SW 1271 (cell line): ENCODE measurements at regions not wholly inside any gene's neighbourhood (a gene's known extent, or its start where the extent isn't known, plus 50 kb on each side); places are given as distances from the start of the nearest gene placed in this dataset.

ENCODE experiments used
- DNase-seq, 2 experiments: peaks; one replicate each; lab custom pipeline; 2025; lab: John Stamatoyannopoulos, UW

GRCh38 chr2:52936029-52936428, 831.6 kb upstream of the CHAC2 start:
- no peak for DNase-seq

- DNase-seq: no peak
Observed at GRCh38 chr2:52934920-52935640, 832.5 kb upstream of the CHAC2 start.

DNA sequence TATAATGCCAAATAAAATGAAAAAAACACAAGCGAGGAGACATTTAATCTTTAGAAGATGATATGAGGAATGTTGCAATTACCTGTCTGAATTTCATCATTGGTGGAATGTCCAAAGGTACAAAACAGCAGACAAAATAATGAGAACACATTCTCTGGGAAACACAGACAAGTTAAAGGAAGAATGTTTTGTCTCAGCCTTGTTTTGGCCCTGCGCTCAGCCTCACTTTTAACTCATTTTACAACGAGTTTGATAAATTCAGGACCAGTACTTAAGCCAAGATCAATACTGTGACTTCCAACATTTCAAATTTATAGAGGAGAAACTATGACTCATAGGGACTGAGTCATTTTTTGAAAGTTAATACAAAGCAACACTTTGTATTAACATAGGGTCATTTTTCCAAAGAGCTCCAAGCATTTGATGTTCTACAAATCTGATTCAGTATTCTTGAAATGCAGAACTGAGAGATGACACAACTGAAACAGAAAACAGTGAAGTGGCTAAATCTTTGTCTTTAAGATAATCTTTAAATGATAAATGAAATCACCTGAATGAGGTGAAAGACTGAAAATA, 833.2 kb upstream of the CHAC2 start:
- peak in 1 of 2 experiments; percentile 22 for DNase-seq

GRCh38 chr2:52933878-52934277, 833.7 kb upstream of the CHAC2 start:
- DNase-seq: no peak

GRCh38 chr2:52931660-52932059, 835.9 kb upstream of the CHAC2 start:
- DNase-seq: no peak

DNA sequence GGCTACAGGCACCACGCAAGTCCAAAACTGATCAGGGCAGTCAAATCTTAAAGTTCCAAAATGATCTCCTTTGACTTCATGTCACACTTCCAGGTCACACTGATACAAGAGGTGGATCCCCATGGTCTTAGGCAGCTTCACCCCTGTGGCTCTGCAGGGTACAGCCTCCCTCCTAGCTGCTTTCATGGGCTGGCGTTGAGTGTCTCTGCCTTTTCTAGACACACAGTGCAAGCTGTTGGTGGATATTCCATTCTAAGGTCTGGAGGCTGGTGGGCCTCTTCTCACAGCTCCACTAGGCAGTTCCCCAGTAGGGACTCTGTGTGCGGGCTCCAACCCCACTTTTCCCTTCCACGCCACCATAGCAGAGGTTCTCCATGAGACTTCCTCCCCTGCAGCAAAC, 838.2 kb upstream of the CHAC2 start:
- no peak for DNase-seq

DNA sequence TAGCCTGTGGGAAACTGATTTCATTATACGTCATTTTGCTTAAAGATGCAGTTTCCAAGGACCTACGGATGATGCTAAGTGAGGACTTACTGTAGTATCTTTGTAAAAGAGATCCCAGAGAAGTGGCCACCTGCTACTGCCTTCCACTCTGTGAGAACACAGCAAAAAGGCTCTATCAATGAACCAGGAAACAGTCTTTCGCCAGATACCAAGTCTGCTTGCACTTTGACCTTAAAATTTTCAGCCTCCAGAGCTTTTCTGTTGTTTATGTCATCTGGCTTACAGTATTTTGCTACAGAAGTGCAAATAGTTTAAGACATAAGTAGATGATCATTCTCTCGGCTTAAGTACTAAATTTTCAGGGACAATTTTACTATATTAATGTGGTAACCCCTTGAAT, 847.9 kb upstream of the CHAC2 start:
- no peak for DNase-seq

- no peak for DNase-seq
Observed at GRCh38 chr2:52918551-52918950, 849.1 kb upstream of the CHAC2 start.

DNA sequence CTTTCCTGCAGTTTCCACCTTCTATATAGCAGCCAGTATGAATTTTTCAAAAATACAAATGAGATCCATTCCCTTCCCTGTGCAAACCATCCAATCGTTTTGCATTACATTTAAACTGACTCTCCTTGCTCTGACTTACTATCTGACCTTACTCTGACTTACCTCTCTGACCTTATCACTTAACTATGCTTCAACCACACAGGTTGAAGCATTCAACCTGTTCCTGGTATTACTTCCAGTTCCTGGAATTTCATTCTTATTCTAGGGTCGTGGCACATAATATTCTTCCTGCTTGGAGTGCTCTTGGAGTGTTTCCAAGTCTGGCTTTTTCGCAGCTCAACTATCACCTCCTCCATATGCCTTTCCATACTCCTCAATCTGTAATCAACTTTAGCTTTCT, 850.6 kb upstream of the CHAC2 start:
- no peak for DNase-seq

GRCh38 chr2:52904355-52904891, 863.2 kb upstream of the CHAC2 start:
- no peak for DNase-seq

DNA sequence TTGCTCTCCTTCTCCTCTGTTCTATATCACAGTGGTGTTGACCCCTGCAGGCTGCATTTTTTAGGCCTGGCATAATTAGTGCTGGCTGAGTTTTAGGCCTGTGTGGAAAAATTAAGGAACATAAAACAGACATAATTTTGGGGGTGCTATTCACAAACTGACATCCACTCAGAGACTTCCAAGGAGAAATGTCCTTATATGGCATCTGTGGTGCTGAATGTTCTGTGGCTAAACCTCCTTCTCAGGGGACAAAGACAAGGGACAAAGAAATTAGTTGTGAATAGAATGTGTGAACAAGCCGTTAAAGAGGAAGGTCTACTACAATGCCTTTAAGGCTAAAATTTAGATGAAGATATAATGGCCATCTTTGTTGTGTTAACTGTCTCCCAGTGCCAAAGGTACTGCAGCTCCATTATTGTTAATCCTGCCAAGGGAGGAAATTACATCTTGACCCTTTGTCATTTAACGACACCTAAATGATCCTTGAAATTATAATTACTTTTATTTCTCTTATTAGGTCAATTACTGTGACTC, 870.0 kb upstream of the CHAC2 start:
- no peak for DNase-seq

GRCh38 chr2:52895726-52896340, 871.8 kb upstream of the CHAC2 start:
- no peak for DNase-seq

- no peak for DNase-seq
Observed at GRCh38 chr2:52886556-52886955, 881.0 kb upstream of the CHAC2 start.

GRCh38 chr2:52884761-52885352, 882.7 kb upstream of the CHAC2 start:
- DNase-seq: no peak

GRCh38 chr2:52882974-52883373, 884.6 kb upstream of the CHAC2 start:
- no peak for DNase-seq

- no peak for DNase-seq
Observed at GRCh38 chr2:52881606-52882005, 886.0 kb upstream of the CHAC2 start.

DNA sequence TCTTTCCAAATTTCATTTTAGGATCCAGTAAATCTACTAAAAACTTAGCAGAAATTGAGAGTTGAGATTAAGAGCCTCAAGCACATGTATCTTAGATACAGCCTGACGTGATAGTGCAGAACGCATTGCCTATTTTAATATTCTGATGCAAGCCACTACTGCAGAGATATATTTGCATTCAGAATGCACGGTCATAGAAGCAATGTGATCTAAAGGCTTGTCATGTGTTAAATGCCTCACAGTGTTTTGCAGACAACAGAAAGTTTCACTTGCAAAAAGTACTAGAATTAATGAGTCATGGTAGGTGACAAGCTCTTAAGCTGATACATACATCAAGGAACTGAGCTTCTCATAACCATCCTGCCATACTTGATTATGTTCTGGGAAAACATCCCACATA, 886.7 kb upstream of the CHAC2 start:
- DNase-seq: no peak

DNA sequence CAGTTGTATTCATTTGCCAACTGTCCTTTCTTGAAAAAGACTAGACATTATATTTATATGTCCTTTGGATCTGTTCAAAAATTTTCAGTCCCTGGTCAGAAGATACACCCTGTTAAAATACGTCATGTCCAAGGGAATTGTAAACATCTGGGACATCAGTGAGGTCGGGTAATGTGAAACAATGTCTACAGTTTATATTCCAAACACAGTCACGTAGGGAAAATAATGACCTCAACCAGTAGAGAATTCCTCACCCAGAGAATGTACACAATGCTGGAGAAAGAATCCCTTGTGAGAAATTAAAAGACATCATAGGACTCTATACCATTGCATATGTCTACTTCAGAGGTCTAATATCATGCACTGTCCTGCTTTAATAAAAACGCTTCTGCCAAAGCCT, 888.0 kb upstream of the CHAC2 start:
- no peak for DNase-seq

GRCh38 chr2:52877703-52878102, 889.9 kb upstream of the CHAC2 start:
- DNase-seq: no peak

DNA sequence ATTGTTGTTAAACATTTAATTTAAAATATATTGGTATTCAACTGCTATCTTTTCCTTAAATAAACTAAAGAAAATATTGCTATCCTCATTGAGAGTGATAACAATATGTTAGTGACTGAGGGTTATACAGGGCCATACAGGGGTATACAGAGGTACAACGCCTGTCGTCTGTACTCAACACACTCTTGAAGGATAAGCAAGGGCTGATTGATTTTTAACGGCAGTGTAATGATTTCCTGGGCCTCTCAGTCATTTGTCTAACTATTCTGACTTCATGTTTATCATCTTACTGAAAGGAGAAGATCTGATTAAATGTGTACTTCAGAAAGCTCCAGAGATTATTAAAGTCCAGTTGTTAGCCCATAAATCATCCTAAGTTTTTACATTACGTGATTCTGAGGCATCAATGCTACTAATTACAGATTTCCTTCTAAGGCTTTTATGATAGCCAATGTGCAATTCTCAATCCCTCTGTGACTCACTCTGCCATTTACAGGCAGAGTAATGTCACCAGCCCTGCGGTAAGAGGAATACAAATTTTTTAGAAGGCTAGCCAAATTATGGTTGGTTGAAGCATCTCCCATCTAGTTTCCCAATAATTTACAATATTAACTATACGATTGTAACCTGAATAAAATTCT, 893.0 kb upstream of the CHAC2 start:
- no peak for DNase-seq

GRCh38 chr2:52862801-52863200, 904.8 kb upstream of the CHAC2 start:
- DNase-seq: no peak

DNA sequence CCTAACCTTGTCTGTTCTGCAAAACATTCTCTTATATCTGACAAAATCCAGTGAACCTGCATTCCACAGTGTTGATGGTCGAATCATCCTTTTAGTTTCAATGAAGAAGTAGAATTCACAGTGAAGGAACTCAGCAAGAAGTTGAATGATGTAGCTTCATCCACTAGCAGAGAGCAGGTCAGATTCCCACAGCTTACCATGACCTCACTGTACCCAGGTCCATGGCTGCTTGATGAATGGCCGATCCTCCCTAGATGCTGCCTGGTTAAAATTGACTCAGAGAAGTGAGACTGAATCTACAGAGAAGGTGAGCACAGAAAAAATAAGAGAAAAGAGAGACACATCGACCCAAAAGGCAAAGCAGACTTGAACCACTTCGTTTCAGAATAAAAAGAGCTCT, 906.0 kb upstream of the CHAC2 start:
- no peak for DNase-seq
